GM18873 (cell line): ENCODE measurements at regions not wholly inside any gene's neighbourhood (a gene's known extent, or its start where the extent isn't known, plus 50 kb on each side); places are given as distances from the start of the nearest gene placed in this dataset.
A peak's percentile ranks its signal among the peaks of the same experiment; 100 is the strongest.
"Not testable (repeated sequence)": the region's sequence is repeated elsewhere in the genome, so short reads cannot be mapped to it uniquely, and the experiment has no call there.

ENCODE experiments used
- ATAC-seq: cut with Tn5 transposase; IDR thresholded peaks from one replicate; pipeline ENCODE4 v1.9.1; 2021; ENCODE audit warnings: mild to moderate bottlenecking, moderate library complexity, moderate number of reproducible peaks; ENCODE audit not compliant: unreplicated experiment, low FRiP score

DNA sequence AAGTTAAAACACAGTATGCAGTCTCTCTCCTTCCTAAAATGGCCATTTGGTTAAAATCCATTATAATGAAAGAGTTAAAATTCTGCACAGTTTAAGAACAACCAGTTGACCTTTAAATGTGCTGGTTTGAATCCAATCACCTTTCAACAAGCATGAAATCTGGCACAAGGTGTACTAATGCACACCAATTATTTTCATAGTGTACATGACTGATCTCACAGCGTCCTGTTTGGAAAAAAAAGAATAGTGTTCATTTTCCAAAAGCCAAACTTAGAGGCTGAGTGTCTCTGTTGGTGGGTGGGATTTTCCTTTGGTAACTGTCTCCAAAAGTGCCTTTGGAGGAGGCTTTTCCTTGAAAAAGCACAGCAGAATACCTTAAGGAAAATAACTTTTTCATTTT, 180.6 kb downstream of the DEPDC1B start:
- ATAC-seq: no peak

DNA sequence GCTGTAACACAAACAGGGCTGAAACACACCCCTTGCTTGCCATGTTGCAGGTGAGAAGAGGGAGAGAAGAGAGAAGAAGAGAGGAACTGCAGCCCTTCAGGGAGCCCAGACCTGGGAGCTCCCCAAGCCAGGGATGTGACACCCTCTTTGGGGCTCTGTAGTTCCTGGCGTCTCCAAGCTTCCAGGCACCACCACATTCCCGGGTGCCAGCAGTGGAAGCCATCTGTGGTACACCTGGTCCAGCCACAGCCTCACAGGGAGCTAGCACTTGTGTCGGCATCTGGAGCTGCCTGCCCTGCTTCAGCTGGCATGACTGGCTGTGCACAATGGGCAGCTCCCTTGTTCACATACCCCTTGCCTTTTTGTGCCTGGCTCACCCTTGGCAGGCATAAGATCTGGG, 182.1 kb downstream of the DEPDC1B start:
- ATAC-seq: no peak

DNA sequence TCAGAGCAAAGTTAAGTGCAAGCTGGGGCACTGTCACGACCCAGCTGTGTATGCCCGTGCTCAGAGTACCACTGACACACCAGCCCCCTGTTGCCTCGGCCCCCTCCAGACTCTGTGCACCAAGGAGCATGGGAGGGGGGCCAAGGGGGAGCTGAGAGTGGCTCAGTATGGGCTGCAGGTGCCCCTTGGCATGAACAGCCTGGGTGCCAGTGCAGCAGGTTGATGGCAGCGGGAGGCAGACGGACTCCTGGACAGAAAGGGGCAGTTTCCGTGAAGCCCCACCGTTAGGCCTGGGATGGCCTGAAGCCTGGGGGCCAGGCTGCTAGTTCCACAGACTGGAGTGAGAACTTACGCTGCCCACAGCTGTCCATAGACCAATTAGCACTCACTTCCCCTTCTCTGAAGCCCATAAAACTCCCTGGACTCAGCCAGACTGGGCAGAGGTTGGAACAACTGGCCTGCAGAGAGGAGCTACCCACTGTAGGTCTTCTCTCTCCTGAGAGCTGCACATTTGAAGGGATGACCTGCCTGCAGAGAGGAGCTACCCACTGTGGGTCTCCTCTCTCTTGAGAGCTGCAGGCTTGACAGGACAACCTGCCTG, 182.8 kb downstream of the DEPDC1B start:
- ATAC-seq: no peak

DNA sequence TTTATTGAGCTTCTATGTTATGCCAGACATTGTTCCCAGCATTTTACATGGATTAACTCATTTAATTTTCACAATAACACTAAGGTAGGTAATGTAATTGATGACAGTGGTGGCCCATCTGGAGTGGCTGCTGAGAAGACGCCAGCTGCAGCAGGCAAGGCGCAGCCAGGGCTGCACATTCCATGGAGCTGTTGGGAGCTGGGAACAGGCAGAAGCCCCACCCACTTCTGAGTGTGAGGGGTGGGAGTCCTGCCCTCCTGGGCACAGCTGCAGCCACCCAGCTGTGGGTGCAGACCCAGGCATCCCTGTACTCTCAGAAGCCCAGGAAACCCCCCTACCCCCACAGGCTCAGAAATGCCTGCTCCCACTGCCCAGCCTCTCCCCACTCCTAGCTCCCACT, 183.3 kb downstream of the DEPDC1B start:
- ATAC-seq: no peak

DNA sequence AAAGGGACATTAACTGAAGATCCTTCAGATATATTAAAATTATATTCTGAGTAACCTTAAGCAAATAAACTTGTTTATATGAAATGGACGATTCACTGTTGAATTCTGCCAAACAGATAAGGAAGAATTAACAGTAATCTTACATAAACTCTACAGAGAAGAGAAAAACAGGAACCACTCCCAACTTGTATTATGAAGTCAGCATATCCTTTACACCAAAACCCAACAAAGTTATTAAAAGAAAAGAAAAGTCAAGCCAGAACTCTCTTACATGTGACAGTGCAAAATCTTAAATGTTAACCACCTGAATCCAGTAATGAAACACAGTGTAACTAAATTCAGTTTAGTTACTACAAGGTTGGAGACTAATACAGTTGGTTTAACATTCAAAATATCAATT, 185.8 kb downstream of the DEPDC1B start:
- no peak for ATAC-seq

DNA sequence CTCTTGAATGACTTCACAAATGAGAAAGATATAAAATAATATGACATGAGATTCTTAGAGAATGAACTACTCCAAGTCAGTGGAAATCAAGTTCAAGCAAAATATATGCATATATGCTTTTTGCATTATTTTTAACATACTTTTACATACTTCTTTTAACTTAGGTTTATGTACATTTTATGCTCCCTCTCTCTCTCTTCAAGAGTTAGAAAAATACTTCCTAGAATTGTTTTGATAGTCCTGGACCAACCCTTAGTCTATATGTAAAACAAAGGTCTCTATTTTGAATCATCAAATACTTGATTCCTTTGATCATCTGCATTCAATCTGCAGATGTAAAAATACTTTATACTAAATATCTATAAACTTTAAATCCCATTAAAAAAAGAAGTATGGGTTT, 187.8 kb downstream of the DEPDC1B start:
- ATAC-seq: no peak

DNA sequence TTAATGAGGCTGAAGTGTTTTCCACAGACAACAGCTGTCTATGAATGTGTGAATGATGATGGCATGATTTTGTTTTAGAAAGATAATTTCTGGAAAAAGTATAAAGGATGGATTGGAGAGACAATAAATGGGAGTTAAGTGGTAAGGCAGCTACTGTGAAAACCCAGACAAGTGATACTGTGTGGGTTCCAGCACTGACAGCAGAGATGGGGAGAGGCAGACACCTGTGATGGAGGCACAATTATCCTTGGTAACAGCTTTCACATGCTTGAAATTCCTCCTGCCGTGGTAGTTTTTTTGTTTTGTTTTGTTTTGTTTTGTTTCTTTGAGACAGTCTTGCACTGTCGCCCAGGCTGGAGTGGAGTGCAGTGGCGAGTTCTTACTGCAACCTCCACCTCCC, 189.3 kb downstream of the DEPDC1B start:
- ATAC-seq: no peak

DNA sequence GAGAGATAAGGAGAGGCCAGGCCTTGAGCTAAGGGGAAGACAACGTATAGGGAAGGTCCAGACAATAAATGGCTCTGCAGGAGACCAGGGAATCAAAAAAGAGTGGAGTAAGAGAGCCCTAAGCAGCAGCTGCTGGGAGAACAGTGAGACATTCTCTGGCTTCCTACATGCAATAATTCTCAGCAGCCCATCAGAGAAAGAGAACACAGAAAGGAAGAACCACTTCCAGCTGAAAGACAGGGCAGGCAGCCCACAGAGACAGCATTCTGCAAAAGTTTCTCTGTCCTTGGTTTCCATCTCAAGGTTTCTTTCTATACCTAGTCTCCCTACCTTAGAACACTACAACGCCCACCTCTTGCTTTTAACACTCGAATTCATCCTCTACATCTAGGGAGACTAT, 189.9 kb downstream of the DEPDC1B start:
- ATAC-seq: no peak

DNA sequence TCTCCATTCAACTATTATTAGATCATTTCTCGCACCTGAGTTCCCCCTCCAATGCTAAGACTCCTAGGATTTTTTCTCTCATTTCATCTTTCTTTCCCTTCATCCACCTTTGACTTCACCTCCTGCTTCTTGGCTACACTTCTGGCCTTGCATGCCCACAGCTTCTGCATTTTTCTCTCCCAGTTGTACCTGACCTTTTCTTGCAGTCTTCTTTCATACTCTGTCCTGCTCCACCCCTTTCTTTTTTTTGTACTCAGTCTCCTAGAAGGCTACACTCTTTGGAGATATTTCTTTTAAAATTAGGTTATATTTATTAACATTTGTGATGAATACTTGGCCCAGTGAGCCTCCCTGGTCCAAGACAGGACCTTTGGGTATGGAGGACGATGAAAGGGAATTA, 190.4 kb downstream of the DEPDC1B start:
- no peak for ATAC-seq

DNA sequence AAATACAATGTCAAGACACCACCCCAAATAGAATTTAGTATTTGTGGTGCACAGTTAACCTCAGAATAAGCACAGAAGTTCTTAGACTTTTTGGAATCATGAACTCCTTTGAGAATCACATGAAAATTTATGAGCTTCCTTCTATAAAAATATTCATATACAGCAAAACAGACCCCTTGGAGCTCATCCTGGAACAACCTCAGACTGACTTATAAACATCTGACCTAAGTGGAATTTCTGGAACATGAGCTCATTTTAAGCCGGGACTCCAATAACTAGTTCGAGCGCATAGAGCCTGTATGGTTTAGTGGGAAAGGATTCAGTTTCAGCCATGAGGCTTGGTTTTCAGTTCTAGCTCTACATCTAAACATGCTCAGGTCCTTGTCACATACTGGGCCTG, 192.3 kb downstream of the DEPDC1B start:
- ATAC-seq: no peak

DNA sequence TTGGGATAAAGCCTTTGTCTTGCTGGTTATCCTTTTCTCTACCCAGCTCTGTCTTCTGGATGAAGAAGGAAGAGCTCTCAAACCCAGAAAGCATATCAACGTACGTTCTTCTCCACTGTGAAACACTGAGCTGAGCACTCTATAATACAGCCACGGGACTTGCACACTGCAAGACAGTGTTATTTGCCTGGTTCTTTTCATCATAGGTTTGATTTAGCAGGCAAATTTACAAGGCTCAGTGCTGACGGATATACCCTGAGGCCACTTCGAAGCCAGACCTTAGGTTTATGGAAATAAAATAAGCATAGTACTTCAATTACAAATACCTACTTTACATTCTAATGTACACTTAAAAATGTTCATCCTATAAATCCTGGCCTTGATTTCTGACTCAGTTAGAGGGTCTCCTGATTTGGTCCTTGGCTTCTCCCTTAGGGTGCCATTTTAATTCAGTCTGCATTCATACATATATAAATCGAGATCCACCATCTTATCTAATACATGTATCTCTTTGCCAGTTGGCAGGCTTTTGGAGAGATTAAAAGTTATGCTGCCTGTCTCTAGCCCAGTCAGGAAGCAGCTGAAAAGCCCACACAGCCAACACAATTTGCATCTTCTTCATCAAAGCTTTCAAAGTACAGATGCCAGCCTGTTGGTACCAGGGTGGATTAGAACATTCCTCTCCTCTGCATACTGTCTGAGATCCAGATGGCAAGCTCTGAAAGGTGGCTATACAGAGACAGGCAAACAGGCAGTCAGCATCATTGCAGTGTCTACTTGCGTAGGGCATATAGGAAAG, 194.4 kb downstream of the DEPDC1B start:
- no peak for ATAC-seq

DNA sequence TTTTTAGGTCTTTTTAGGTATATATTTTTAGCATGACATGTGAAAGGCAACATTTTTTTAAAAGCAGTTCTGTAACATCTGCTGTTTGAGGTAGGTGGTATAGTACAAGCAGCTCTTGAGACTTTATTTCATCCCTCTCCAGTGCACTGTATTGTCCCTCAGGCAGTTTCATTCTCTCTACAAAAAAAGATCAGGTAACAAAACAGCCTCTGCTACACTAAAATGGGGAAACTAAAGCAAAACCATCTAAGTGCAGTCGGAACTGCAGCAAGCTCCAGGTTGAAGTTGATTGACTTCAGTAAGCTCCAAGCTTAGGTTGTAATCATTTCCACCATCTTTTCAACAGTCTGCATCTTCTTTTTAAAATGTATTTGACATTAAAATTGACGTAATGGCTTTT, 195.6 kb downstream of the DEPDC1B start:
- ATAC-seq: peak; percentile 81

DNA sequence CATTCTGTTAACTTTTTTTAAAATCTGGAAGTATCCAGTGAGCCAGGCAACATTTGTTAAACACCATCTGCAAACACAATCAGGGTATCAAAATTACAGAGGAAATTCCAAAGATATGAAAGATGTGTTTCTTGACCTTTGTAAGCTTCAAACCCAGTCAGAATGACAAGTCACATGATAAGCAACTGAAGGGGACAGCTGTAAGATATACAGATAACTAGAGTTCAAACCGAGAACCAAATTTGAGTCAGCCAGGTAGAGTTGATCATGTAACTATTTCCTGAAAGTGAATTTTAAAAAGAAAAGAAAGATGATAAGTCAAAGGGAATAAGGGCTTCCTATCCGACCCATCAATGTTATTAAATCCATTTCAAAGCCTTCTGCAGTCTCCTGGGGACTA, 196.2 kb downstream of the DEPDC1B start:
- ATAC-seq: peak; percentile 73

DNA sequence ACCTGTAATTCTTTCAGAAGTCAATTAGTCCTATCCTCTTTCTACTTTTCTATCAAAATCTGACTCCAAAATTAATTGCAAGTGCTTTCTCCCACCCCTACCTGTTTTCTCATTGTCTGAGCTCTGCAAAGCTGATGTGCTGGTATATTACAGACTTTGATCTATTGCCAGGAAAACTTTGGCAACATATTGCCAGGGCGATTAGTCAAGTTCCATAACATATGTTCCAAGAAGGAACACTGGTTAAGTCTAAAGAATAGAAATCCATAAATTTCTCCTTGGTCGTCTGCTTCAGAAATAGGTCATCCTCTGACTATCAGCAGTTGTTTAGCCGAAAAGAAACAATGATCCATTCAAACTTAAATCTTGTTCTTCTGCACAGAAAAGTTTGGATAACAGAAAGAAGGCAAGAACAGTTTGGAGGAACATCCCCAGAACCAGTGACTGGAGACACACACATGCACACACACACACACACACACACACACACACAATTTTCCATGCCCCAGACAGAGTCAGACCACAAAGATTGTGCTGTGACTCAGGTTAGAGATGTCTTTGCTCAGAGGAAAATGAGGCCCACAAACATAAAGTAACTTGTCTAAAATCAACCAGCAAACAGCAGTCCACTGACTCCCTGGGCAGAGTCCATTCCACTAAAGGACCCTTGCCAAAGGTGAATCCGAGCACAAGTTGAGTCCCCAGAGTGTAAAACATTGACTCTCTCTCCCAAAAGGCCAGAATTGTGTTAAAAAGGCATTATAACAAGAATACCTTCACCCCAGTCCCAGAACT, 202.1 kb downstream of the DEPDC1B start:
- no peak for ATAC-seq

DNA sequence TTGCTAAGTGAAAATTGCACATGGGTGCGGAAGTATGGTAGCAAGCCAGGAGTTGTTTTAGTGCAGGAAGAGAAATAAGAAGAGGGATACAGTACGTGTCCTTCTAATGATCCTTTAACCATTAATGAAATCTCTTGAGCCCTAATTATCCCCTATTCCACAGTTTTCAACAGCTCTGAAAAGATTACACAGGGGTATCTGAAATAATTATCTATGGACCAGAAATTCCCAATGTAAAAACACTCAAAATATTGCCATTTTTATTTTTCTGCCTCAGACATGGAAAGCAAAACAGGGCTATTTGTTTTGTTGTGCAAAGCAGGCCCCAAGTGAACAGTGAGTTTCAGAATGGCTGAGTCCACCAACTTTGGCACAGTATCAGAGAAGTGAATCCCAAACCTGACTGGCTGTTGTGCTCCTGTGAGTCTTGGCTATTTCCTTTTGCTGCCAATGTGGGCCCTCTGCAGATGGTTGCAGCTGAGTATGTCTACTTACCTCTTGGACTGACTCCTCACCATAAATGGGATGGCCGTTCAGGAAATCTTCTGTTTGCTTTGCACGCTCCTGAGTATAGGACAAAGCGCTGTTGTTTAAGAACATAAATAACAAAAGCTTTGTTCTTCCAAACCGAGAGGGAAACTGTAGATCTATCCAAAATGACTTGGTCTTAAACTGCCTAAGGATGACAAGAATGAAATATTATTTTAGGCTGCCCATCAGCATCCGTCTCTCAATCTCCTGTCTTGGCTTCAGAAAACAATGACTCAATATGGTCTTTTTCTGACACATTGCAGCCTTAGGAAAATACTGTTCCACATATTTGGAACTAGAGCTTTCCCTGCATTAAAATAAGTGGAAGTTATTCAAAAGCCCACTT, 204.1 kb downstream of the DEPDC1B start:
- ATAC-seq: no peak

DNA sequence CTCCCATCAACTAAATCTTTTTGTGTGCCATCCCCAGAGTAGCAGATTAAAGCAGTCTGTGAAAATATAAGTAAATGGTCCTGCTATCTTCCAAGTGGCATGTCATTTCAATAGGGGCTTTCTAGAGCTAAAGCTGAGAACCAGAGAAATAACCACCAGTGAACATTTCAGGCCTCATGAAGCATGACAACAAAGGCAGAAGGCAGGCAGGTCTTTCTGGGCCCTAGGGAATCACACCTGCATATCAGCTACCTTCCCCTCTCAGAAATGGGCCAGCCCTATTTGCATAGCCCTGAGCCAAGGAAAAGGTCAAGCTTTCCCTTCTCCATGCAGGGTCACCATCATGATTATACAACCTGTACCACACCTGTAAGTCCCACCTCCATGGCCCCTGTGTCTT, 205.3 kb downstream of the DEPDC1B start:
- ATAC-seq: no peak

DNA sequence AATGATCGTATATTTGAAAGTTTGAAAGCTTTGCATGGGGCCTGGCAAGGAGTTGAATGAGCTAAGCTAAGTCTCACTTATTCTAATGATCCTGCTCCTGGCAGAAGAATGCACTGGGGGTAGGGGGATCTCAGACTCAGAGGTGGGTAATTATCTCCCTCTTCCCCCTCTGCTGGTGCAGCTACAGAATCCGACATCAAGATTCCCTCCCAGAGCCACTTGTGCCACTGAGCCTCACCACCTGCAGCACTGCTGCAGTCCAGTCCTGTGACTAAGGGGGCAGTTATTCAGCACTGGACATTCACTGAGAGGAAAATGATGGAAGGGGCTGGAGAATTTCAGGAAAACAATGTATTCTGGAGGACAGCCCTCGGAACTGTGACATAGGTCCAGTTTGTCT, 205.8 kb downstream of the DEPDC1B start:
- ATAC-seq: no peak

DNA sequence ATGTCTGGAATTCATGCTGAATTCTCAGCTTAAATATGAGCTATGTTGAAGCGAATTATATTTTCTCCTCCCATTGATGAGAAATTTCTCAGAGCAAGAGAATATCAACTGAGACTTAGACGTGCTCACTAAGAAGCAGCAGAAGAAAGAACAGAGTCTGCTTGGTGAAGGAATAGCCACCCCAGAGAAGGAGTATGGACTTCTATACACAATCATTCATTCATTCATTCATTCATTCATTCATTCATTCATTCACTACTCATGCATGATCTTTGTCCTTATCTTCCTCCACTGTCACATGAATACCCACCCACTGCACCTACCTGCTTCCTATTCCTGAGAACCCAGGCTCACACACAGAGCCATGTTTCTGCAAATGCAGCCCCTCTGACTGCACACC, 206.6 kb downstream of the DEPDC1B start:
- no peak for ATAC-seq

DNA sequence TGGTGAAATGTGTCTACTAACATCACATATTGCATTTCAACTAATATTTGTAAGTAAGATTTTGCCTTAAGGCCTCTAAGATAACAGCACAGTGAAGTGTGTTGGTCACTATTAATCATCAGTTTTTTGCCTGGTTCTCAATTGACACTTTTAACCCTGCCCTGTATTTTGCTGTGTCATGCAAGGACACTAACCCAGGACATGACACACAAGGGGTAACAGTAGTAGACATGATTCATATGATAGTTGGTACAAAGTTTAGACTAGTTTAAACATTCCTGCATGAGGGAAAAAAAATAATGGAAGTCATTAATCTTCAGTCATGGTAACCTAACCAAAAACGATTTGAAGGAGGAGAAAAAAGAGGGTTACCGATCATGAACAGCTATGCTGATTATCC, 207.0 kb downstream of the DEPDC1B start:
- ATAC-seq: no peak

DNA sequence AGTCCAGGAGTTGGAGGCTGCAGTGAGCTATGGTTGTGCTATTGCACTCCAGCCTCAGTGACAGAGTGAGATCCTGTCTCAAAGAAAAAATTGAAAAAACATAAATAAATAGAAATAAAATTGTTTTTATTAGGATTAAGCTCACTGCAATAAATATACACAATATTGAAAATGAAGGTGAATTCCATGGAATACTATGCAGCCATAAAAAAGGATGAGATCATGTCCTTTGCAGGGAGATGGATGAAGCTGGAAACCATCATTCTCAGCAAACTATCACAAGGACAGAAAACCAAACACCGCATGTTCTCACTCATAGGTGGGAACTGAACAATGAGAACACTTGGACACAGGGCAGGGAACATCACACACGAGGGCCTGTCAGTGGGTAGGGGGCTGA, 207.6 kb downstream of the DEPDC1B start:
- not testable (repeated sequence) for ATAC-seq
